ENCODE measurements at regions not wholly inside any gene's neighbourhood (a gene's known extent, or its start where the extent isn't known, plus 50 kb on each side); places are given as distances from the start of the nearest gene placed in this dataset.

- TF ChIP-seq, protein P1, sequence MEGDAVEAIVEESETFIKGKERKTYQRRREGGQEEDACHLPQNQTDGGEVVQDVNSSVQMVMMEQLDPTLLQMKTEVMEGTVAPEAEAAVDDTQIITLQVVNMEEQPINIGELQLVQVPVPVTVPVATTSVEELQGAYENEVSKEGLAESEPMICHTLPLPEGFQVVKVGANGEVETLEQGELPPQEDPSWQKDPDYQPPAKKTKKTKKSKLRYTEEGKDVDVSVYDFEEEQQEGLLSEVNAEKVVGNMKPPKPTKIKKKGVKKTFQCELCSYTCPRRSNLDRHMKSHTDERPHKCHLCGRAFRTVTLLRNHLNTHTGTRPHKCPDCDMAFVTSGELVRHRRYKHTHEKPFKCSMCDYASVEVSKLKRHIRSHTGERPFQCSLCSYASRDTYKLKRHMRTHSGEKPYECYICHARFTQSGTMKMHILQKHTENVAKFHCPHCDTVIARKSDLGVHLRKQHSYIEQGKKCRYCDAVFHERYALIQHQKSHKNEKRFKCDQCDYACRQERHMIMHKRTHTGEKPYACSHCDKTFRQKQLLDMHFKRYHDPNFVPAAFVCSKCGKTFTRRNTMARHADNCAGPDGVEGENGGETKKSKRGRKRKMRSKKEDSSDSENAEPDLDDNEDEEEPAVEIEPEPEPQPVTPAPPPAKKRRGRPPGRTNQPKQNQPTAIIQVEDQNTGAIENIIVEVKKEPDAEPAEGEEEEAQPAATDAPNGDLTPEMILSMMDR (IDR thresholded peaks at IDR 0.05) = no peak
- TF ChIP-seq, protein P2, sequence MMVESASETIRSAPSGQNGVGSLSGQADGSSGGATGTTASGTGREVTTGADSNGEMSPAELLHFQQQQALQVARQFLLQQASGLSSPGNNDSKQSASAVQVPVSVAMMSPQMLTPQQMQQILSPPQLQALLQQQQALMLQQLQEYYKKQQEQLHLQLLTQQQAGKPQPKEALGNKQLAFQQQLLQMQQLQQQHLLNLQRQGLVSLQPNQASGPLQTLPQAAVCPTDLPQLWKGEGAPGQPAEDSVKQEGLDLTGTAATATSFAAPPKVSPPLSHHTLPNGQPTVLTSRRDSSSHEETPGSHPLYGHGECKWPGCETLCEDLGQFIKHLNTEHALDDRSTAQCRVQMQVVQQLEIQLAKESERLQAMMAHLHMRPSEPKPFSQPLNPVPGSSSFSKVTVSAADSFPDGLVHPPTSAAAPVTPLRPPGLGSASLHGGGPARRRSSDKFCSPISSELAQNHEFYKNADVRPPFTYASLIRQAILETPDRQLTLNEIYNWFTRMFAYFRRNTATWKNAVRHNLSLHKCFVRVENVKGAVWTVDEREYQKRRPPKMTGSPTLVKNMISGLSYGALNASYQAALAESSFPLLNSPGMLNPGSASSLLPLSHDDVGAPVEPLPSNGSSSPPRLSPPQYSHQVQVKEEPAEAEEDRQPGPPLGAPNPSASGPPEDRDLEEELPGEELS (CRISPR knock-in tag; IDR thresholded peaks at IDR 0.05) = no peak
- TF ChIP-seq JUN (CRISPR knock-in tag; IDR thresholded peaks at IDR 0.05) (no peak), ARID4B (CRISPR knock-in tag; IDR thresholded peaks at IDR 0.05; ENCODE audit: borderline replicate concordance) (no peak), ELF4 (CRISPR knock-in tag; IDR thresholded peaks at IDR 0.05; ENCODE audit: low read depth) (no peak), ZNF138 (CRISPR knock-in tag; conservative IDR thresholded peaks at IDR 0.05) (no peak), ATF3 (CRISPR knock-in tag; conservative IDR thresholded peaks at IDR 0.05) (no peak), SP1 (CRISPR knock-in tag; conservative IDR thresholded peaks at IDR 0.05) (no peak), ETV6 (CRISPR knock-in tag; IDR thresholded peaks at IDR 0.05) (no peak), GABPB1 (CRISPR knock-in tag; IDR thresholded peaks at IDR 0.05) (no peak)
- TF ChIP-seq, protein P3, sequence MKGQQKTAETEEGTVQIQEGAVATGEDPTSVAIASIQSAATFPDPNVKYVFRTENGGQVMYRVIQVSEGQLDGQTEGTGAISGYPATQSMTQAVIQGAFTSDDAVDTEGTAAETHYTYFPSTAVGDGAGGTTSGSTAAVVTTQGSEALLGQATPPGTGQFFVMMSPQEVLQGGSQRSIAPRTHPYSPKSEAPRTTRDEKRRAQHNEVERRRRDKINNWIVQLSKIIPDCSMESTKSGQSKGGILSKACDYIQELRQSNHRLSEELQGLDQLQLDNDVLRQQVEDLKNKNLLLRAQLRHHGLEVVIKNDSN (CRISPR knock-in tag; IDR thresholded peaks at IDR 0.05) = no peak
- TF ChIP-seq, protein P4, sequence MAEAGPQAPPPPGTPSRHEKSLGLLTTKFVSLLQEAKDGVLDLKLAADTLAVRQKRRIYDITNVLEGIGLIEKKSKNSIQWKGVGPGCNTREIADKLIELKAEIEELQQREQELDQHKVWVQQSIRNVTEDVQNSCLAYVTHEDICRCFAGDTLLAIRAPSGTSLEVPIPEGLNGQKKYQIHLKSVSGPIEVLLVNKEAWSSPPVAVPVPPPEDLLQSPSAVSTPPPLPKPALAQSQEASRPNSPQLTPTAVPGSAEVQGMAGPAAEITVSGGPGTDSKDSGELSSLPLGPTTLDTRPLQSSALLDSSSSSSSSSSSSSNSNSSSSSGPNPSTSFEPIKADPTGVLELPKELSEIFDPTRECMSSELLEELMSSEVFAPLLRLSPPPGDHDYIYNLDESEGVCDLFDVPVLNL (CRISPR knock-in tag; IDR thresholded peaks at IDR 0.05; ENCODE audit: borderline replicate concordance, low read depth) = no peak
- TF ChIP-seq, protein P5, sequence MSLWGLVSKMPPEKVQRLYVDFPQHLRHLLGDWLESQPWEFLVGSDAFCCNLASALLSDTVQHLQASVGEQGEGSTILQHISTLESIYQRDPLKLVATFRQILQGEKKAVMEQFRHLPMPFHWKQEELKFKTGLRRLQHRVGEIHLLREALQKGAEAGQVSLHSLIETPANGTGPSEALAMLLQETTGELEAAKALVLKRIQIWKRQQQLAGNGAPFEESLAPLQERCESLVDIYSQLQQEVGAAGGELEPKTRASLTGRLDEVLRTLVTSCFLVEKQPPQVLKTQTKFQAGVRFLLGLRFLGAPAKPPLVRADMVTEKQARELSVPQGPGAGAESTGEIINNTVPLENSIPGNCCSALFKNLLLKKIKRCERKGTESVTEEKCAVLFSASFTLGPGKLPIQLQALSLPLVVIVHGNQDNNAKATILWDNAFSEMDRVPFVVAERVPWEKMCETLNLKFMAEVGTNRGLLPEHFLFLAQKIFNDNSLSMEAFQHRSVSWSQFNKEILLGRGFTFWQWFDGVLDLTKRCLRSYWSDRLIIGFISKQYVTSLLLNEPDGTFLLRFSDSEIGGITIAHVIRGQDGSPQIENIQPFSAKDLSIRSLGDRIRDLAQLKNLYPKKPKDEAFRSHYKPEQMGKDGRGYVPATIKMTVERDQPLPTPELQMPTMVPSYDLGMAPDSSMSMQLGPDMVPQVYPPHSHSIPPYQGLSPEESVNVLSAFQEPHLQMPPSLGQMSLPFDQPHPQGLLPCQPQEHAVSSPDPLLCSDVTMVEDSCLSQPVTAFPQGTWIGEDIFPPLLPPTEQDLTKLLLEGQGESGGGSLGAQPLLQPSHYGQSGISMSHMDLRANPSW (CRISPR knock-in tag; conservative IDR thresholded peaks at IDR 0.05; ENCODE audit: low read depth) = no peak
Observed at GRCh38 chr4:11693693-11694092, 265.0 kb upstream of the HS3ST1 start.
